ENCODE measurements at regions not wholly inside any gene's neighbourhood (a gene's known extent, or its start where the extent isn't known, plus 50 kb on each side); places are given as distances from the start of the nearest gene placed in this dataset.

- Histone ChIP-seq H3K79me2 (replicated peaks; ENCODE audit: insufficient read depth, low read length) (no peaks in the 10 kb centered on the region), H3K9ac (ENCODE audit: low read length) (no peak overlapping the region), H4K20me1 (ENCODE audit: insufficient read depth) (no peaks in the 10 kb centered on the region), H3K9me2 (ENCODE audit: insufficient read depth, low read length) (no peaks in the 10 kb centered on the region), H3K4me3 (ENCODE audit: low read length) (no peak overlapping the region), H2AFZ (ENCODE audit: low read depth, low read length) (no peak overlapping the region), H3K36me3 (ENCODE audit: insufficient read depth, low read length) (no peaks in the 10 kb centered on the region), H3F3A (ENCODE audit: insufficient read depth, low read length, poor library complexity, severe bottlenecking) (no peaks in the 10 kb centered on the region), H3K27me3 (ENCODE audit: insufficient read depth, low read depth, low read length) (no peaks in the 10 kb centered on the region), H3K4me2 (ENCODE audit: low read length) (no peak overlapping the region), H3K27ac (ENCODE audit: low read length) (no peak overlapping the region), H3K9me3 (ENCODE audit: low read length) (no peaks in the 10 kb centered on the region)
- TF ChIP-seq REST (IDR thresholded peaks at IDR 0.05; ENCODE audit: borderline replicate concordance) (no peak), CTCF (IDR thresholded peaks at IDR 0.05; ENCODE audit: poor library complexity, severe bottlenecking) (no peak), POLR2AphosphoS5 (IDR thresholded peaks at IDR 0.05) (no peak), MXI1 (conservative IDR thresholded peaks at IDR 0.05; ENCODE audit: poor library complexity, severe bottlenecking) (no peak), EP300 (conservative IDR thresholded peaks at IDR 0.05; ENCODE audit: poor library complexity, severe bottlenecking) (no peak), SMC3 (conservative IDR thresholded peaks at IDR 0.05; ENCODE audit: poor library complexity) (no peak), EZH2 (IDR thresholded peaks at IDR 0.05; ENCODE audit: borderline replicate concordance, insufficient read depth, low read length, poor library complexity, severe bottlenecking) (no peak), TAF1 (IDR thresholded peaks at IDR 0.05; ENCODE audit: low read depth) (no peak), RAD21 (conservative IDR thresholded peaks at IDR 0.05) (no peak)
Measured at GRCh38 chr12:71057330-71057729, 100.5 kb downstream of the TSPAN8 start.

- Histone ChIP-seq H3K27ac (ENCODE audit: low read length) (no peak overlapping the region), H4K20me1 (ENCODE audit: insufficient read depth) (no peaks in the 10 kb centered on the region), H3K27me3 (ENCODE audit: insufficient read depth, low read depth, low read length) (no peaks in the 10 kb centered on the region), H3K4me2 (ENCODE audit: low read length) (no peak overlapping the region), H3K4me3 (ENCODE audit: low read length) (no peak overlapping the region), H3K36me3 (ENCODE audit: insufficient read depth, low read length) (no peaks in the 10 kb centered on the region), H3K9me3 (ENCODE audit: low read length) (no peaks in the 10 kb centered on the region), H3K9ac (ENCODE audit: low read length) (no peak overlapping the region), H3K79me2 (replicated peaks; ENCODE audit: insufficient read depth, low read length) (no peaks in the 10 kb centered on the region), H3F3A (ENCODE audit: insufficient read depth, low read length, poor library complexity, severe bottlenecking) (no peaks in the 10 kb centered on the region), H2AFZ (ENCODE audit: low read depth, low read length) (no peak overlapping the region), H3K9me2 (ENCODE audit: insufficient read depth, low read length) (no peaks in the 10 kb centered on the region)
- TF ChIP-seq REST (IDR thresholded peaks at IDR 0.05; ENCODE audit: borderline replicate concordance) = no peak
- no peak for TF ChIP-seq POLR2AphosphoS5 (IDR thresholded peaks at IDR 0.05)
- TF ChIP-seq MXI1 (conservative IDR thresholded peaks at IDR 0.05; ENCODE audit: poor library complexity, severe bottlenecking) = no peak
- no peak for TF ChIP-seq EZH2 (IDR thresholded peaks at IDR 0.05; ENCODE audit: borderline replicate concordance, insufficient read depth, low read length, poor library complexity, severe bottlenecking)
- no peak for TF ChIP-seq EP300 (conservative IDR thresholded peaks at IDR 0.05; ENCODE audit: poor library complexity, severe bottlenecking)
- no peak for TF ChIP-seq SMC3 (conservative IDR thresholded peaks at IDR 0.05; ENCODE audit: poor library complexity)
- no peak for TF ChIP-seq CTCF (IDR thresholded peaks at IDR 0.05; ENCODE audit: poor library complexity, severe bottlenecking)
Measured at GRCh38 chr12:71054551-71054950, 103.2 kb downstream of the TSPAN8 start.
